ENCODE measurements at regions not wholly inside any gene's neighbourhood (a gene's known extent, or its start where the extent isn't known, plus 50 kb on each side); places are given as distances from the start of the nearest gene placed in this dataset.

- no peak for TF ChIP-seq POLR2A (IDR thresholded peaks at IDR 0.05)
- TF ChIP-seq CTCF (IDR thresholded peaks at IDR 0.05 in 4 of 5, conservative IDR thresholded peaks at IDR 0.05 in 1 of 5), result no peak
- Histone ChIP-seq H3K27ac (no peak overlapping the region), H3K4me3 (no peak overlapping the region), H3K4me1 (no peaks in the 10 kb centered on the region), H3K27me3 (peaks cover 0 to 4% (median 0%) of the 10 kb centered on the region in 3 donors), H3K36me3 (no peaks in the 10 kb centered on the region), H3K9me3 (no peaks in the 10 kb centered on the region)
- no peak for DNase-seq
- ATAC-seq, result no peak
- intact Hi-C loops (cut with DNase I; ENCODE audit: low total_unique reads), result no loop called here
- in situ Hi-C loops (cut with MboI; ENCODE audit: low sequenced_read_pairs in 4 of 4), result no loop called here
These were observed 108.7 kb upstream of the UBL3 start for GRCh38 chr13:29959086-29959485.

GRCh38 chr13:29958476-29958875 lies 108.1 kb upstream of the UBL3 start:
- Histone ChIP-seq H3K27ac (no peak overlapping the region), H3K36me3 (no peaks in the 10 kb centered on the region), H3K9me3 (no peaks in the 10 kb centered on the region), H3K27me3 (peaks cover 0 to 4% (median 0%) of the 10 kb centered on the region in 3 donors), H3K4me3 (no peak overlapping the region), H3K4me1 (no peaks in the 10 kb centered on the region)
- ATAC-seq (no peak), DNase-seq (no peak)
- intact Hi-C loops (cut with DNase I; ENCODE audit: low total_unique reads), result no loop called here
- no peak for TF ChIP-seq CTCF (IDR thresholded peaks at IDR 0.05 in 4 of 5, conservative IDR thresholded peaks at IDR 0.05 in 1 of 5)
- no peak for TF ChIP-seq POLR2A (IDR thresholded peaks at IDR 0.05)
- in situ Hi-C loops (cut with MboI; ENCODE audit: low sequenced_read_pairs in 4 of 4), result no loop called here

GRCh38 chr13:29957320-29957719 lies 106.9 kb upstream of the UBL3 start:
- in situ Hi-C loops (cut with MboI; ENCODE audit: low sequenced_read_pairs in 4 of 4) (no loop called here), intact Hi-C loops (cut with DNase I; ENCODE audit: low total_unique reads) (no loop called here)
- no peak overlapping the region for H3K4me3 ChIP-seq
- no peaks in the 10 kb centered on the region for H3K4me1 ChIP-seq
- ATAC-seq (no peak), DNase-seq (no peak)
- TF ChIP-seq POLR2A (IDR thresholded peaks at IDR 0.05), result no peak
- TF ChIP-seq CTCF (IDR thresholded peaks at IDR 0.05 in 4 of 5, conservative IDR thresholded peaks at IDR 0.05 in 1 of 5), result no peak
- H3K36me3 ChIP-seq, result no peaks in the 10 kb centered on the region
- H3K27me3 ChIP-seq, result peaks cover 0 to 5% (median 4%) of the 10 kb centered on the region in 3 donors
- no peaks in the 10 kb centered on the region for H3K9me3 ChIP-seq
- no peak overlapping the region for H3K27ac ChIP-seq

- H3K4me3 ChIP-seq, result no peak overlapping the region
- H3K27ac ChIP-seq, result no peak overlapping the region
- intact Hi-C loops (cut with DNase I; ENCODE audit: low total_unique reads), result no loop called here
- ATAC-seq, result no peak
- no peaks in the 10 kb centered on the region for H3K4me1 ChIP-seq
- no peak for DNase-seq
- in situ Hi-C loops (cut with MboI; ENCODE audit: low sequenced_read_pairs in 4 of 4), result no loop called here
- H3K27me3 ChIP-seq, result peaks cover 0 to 7% (median 4%) of the 10 kb centered on the region in 3 donors
- H3K36me3 ChIP-seq, result no peaks in the 10 kb centered on the region
- TF ChIP-seq POLR2A (IDR thresholded peaks at IDR 0.05), result no peak
- no peak for TF ChIP-seq CTCF (IDR thresholded peaks at IDR 0.05 in 4 of 5, conservative IDR thresholded peaks at IDR 0.05 in 1 of 5)
- no peaks in the 10 kb centered on the region for H3K9me3 ChIP-seq
These were observed 106.4 kb upstream of the UBL3 start for GRCh38 chr13:29956853-29957252.

- Histone ChIP-seq H3K27me3 (peaks cover 2 to 7% (median 4%) of the 10 kb centered on the region in 3 donors), H3K4me1 (no peaks in the 10 kb centered on the region), H3K27ac (no peak overlapping the region), H3K36me3 (no peaks in the 10 kb centered on the region), H3K4me3 (no peak overlapping the region), H3K9me3 (no peaks in the 10 kb centered on the region)
- intact Hi-C loops (cut with DNase I; ENCODE audit: low total_unique reads), result no loop called here
- in situ Hi-C loops (cut with MboI; ENCODE audit: low sequenced_read_pairs in 4 of 4), result no loop called here
- ATAC-seq (no peak), DNase-seq (no peak)
- TF ChIP-seq POLR2A (IDR thresholded peaks at IDR 0.05) (no peak), CTCF (IDR thresholded peaks at IDR 0.05 in 4 of 5, conservative IDR thresholded peaks at IDR 0.05 in 1 of 5) (no peak)
These were observed 104.8 kb upstream of the UBL3 start for GRCh38 chr13:29955137-29955650.

Measured in gastrocnemius medialis (tissue), 4 donors.